Stimulated activated naive CD8-positive, alpha-beta T cell treated with anti-CD3 and anti-CD28 coated beads, Interleukin-15, Interleukin-2, amounts not matched to agents 100 ng/mL and 50 ng/mL, for 24 hours (primary cell): ENCODE measurements at regions not wholly inside any gene's neighbourhood (a gene's known extent, or its start where the extent isn't known, plus 50 kb on each side); places are given as distances from the start of the nearest gene placed in this dataset.

Source experiments
- H3K27ac Mint-ChIP-seq: one replicate; pipeline ENCODE4 v1.8.0; 2021; ENCODE audit warnings: mild to moderate bottlenecking, mixed read lengths
- H3K27me3 Mint-ChIP-seq: one replicate; pipeline ENCODE4 v1.8.0; 2021; ENCODE audit warnings: mixed read lengths
- H3K36me3 Mint-ChIP-seq: one replicate; pipeline ENCODE4 v1.8.0; 2021; ENCODE audit warnings: low read depth, mixed read lengths
- H3K4me1 Mint-ChIP-seq: one replicate; pipeline ENCODE4 v1.8.0; 2021; ENCODE audit warnings: low read depth, mixed read lengths
- H3K4me3 Mint-ChIP-seq: one replicate; pipeline ENCODE4 v1.8.0; 2021; ENCODE audit warnings: mild to moderate bottlenecking, mixed read lengths
- H3K9me3 Mint-ChIP-seq: one replicate; pipeline ENCODE4 v1.8.0; 2021; ENCODE audit warnings: mixed read lengths

DNA sequence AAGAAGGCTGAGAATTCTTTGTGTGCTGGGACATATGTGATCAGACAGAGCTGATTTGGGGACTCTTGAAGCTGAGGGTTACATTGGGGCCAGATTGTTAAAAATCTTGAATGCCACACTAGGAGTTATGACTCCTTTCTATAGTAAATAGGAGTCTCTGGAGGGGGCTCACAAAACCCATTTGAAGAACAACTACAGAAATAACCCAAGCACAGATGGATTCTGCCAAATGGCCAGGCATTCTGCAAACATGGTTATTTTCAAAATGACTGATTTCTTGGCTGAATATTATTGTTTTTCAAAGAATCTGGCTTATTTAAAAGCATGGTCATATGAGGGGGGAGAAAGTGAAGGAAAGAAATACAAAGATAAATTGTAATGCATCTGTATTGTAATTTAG lies 625.5 kb upstream of the TENM4 start:
- Mint-ChIP-seq H3K9me3 (peaks cover 9% of the 10 kb centered on the region), H3K27me3 (no peaks in the 10 kb centered on the region), H3K4me1 (no peaks in the 10 kb centered on the region), H3K36me3 (no peaks in the 10 kb centered on the region), H3K4me3 (no peak overlapping the region), H3K27ac (no peak overlapping the region)

DNA sequence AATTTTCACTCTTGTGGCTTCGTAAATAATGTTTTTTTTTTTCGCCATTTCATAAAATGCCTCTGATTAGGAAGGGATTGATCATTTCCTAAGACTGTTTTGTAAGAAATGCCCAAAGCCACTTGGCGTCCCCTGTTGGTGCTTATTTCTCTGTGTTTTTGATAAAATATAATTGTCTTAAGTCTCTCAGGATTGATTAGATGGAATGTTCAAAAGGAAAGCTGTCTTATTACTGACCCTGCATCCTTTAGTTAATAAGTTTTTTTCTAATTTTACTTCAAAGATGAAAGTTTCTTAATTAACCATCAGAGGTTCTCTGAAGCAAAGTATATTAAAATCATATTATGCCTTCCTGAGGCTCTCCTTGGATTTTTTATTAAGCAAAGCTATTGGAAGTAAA lies 624.3 kb upstream of the TENM4 start:
- Mint-ChIP-seq H3K4me3 (no peak overlapping the region), H3K4me1 (no peaks in the 10 kb centered on the region), H3K27ac (no peak overlapping the region), H3K27me3 (no peaks in the 10 kb centered on the region), H3K36me3 (no peaks in the 10 kb centered on the region), H3K9me3 (peaks cover 3% of the 10 kb centered on the region)

DNA sequence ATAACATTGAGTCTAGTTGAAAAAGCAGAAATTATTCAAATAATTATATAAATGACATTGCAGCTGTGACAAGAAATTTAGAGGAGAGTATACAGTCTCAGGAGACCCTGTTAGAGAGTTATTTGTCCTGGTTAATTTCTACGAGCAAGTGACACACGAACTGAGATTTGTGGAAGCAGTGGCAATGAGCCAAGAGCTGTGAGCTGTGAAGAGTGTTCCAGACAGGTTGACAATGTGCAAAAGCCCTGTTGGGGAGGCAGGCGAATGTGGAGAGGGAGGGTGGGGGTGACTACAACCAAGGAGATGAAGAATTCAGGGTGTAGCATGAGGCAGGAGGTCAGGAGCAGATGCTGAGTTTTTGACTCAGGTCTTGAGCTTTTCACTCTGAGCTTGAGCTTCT lies 620.2 kb upstream of the TENM4 start:
- Mint-ChIP-seq H3K4me1 (no peaks in the 10 kb centered on the region), H3K27me3 (no peaks in the 10 kb centered on the region), H3K27ac (no peak overlapping the region), H3K9me3 (peaks cover 3% of the 10 kb centered on the region), H3K4me3 (no peak overlapping the region), H3K36me3 (no peaks in the 10 kb centered on the region)

DNA sequence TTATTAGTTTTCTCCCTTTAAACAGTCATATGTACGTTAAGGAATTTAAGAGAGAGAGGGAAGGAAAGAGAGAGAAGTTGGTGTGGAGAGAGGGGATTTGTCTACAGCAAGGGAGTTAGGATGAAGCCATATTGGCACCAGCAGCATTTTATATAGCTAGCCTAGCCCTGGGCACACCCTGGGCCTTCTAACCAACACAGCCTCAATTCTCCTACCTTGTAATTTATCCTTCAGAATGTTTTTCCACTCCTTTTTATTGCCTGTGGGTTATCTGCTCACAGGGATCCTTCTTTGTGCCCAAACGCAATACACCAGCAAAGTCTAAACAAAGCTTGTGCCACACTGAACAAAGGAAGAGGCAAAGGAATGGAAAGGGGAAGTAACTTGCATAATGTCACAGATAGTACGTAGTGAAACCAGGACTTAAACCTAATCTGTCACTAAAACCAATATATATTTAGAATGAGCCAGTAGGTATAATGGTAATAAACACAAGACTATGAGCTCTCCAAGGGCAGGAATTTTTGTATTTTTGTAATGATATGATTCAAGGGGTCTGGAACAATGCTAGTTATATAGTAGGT lies 613.8 kb upstream of the TENM4 start:
- no peaks in the 10 kb centered on the region for H3K4me1 Mint-ChIP-seq
- no peak overlapping the region for H3K27ac Mint-ChIP-seq
- no peak overlapping the region for H3K4me3 Mint-ChIP-seq
- peaks cover under 1% of the 10 kb centered on the region for H3K9me3 Mint-ChIP-seq
- no peaks in the 10 kb centered on the region for H3K27me3 Mint-ChIP-seq
- no peaks in the 10 kb centered on the region for H3K36me3 Mint-ChIP-seq

DNA sequence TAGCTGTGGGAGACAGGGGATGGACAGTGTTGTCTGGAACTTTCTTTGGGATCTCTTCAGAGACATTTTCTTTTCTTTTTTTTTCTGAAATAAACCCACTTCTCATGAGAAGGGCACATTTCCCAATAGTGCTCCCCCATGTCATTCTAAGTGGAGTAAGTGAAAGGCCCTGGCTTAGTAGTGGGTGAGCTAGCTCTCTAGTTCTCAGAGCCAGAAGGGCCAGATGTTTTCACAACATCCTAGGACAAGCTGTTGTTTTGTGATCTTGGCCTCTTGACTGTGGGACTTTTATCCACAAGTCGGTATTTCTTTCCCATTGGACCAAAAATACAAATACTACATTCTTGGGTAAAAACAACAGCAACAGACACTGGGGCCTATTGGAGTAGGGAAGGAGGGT lies 607.7 kb upstream of the TENM4 start:
- no peaks in the 10 kb centered on the region for H3K4me1 Mint-ChIP-seq
- H3K9me3 Mint-ChIP-seq = peaks cover 12% of the 10 kb centered on the region
- H3K4me3 Mint-ChIP-seq = no peak overlapping the region
- H3K27ac Mint-ChIP-seq = no peak overlapping the region
- H3K36me3 Mint-ChIP-seq = no peaks in the 10 kb centered on the region
- H3K27me3 Mint-ChIP-seq = no peaks in the 10 kb centered on the region

DNA sequence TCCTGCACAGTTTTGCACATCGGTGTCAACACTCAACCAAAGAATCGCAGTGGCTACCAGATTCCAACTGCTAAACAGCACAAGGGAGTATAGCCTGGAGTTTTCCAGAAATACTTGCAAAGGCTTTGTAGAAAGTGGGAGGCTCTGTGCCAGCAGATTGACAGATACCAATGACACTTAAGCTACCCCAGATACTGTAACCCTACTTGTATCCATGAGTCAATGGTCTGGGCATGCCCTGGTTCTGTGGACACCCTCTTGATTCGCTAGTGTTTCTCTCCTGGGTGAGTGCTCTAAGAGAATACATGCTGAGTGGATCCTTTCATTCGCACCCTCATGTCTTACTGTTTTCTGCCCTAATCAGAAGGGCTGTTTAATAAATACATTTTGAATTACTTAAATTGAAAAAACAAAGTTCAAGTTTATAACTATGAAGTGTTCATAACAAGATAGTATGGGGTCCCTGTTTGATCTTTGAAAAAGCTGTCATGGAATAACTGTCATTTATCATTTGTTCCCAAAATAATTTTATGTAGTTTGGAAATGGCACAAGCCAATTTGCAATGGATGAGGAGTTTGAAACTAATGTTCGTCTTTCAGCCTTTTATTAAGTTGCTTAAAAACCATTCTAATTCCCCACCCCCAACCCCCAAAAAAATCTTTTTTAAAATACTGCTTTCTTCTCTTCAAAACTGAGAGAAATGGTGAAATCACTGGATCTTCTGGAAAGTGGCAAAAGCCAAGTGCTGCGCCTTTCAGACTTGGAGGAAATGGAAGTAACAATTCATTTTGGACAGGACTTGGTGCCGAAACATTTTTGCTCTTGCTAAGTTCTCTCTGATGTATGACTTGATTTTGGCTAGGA lies 600.5 kb upstream of the TENM4 start:
- Mint-ChIP-seq H3K36me3 (no peaks in the 10 kb centered on the region), H3K4me1 (no peaks in the 10 kb centered on the region), H3K4me3 (no peak overlapping the region), H3K27ac (no peak overlapping the region), H3K9me3 (peaks cover 11% of the 10 kb centered on the region), H3K27me3 (no peaks in the 10 kb centered on the region)

DNA sequence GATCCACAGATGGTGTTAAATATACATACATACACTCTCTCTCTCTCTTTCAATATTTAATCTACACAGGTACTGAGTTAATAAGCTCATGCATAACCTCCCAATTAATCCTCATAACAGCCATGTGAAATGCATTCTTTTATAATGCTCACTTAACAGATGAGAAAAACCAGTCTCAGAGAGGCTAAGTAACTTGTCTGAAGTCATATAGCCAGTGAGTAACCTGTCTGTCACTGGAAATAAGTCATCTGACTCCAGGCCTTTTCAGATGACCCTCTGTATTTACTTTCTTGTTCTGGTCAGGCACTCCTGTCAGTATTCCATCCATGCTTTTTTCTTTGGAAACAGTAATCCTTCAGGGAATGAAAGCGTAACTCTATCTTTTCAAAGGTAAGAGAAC lies 594.0 kb upstream of the TENM4 start:
- H3K4me3 Mint-ChIP-seq = no peak overlapping the region
- no peaks in the 10 kb centered on the region for H3K4me1 Mint-ChIP-seq
- H3K27me3 Mint-ChIP-seq = no peaks in the 10 kb centered on the region
- H3K9me3 Mint-ChIP-seq = peaks cover 5% of the 10 kb centered on the region
- H3K36me3 Mint-ChIP-seq = no peaks in the 10 kb centered on the region
- H3K27ac Mint-ChIP-seq = no peak overlapping the region

DNA sequence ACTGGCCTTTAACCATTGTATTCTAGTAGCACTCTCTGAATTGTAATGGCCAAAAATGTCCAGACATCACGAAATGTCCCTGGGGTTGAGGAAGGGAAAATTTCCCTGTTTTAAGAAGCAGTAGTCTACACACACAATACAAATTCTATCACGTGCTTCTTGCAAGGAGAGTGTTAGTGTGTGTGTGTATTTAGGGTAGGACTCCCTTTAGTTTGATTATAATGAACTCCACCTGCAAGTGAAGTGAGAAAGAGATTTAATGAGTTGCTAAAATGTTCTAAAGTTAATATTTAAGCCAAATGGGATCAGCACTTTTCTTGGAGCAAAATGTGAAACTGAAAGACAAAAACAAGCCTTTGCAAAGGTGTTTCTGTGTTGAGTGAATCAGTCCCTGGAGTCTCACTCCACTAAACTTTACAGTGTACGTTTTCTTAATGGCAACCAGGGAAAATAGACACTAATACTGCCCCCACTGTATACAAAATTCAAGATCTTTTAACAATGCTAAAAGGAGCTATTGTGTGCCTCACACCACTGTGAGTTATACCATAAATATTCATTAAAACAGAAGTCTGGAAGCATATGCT lies 590.3 kb upstream of the TENM4 start:
- no peak overlapping the region for H3K4me3 Mint-ChIP-seq
- H3K27ac Mint-ChIP-seq = no peak overlapping the region

DNA sequence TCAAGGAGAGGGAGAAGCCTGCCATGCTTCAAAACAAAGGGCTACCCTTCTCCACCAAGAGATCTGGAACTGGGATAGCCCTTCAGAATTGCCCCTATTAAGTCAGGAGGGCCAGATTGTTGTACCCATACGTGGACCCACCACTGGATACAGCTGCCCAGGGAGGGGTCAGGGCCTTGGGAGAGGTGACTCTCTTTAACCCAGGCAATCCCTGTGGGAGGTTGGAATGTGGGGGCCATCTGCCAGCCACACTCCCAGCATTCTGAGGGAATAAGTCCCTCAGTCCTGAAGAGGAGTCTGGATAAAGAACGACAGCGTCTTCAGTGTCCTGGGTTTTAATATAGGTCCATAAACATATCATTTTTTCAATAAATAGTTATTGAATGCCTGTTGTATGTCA lies 588.2 kb upstream of the TENM4 start:
- peaks cover 13% of the 10 kb centered on the region for H3K9me3 Mint-ChIP-seq
- H3K27ac Mint-ChIP-seq = no peak overlapping the region
- H3K36me3 Mint-ChIP-seq = no peaks in the 10 kb centered on the region
- no peaks in the 10 kb centered on the region for H3K4me1 Mint-ChIP-seq
- H3K27me3 Mint-ChIP-seq = no peaks in the 10 kb centered on the region
- H3K4me3 Mint-ChIP-seq = no peak overlapping the region

More for the DNA sequence above, 590.3 kb upstream of the TENM4 start:
- H3K27me3 Mint-ChIP-seq = no peaks in the 10 kb centered on the region
- H3K36me3 Mint-ChIP-seq = no peaks in the 10 kb centered on the region
- H3K9me3 Mint-ChIP-seq = peaks cover 5% of the 10 kb centered on the region
- no peaks in the 10 kb centered on the region for H3K4me1 Mint-ChIP-seq

DNA sequence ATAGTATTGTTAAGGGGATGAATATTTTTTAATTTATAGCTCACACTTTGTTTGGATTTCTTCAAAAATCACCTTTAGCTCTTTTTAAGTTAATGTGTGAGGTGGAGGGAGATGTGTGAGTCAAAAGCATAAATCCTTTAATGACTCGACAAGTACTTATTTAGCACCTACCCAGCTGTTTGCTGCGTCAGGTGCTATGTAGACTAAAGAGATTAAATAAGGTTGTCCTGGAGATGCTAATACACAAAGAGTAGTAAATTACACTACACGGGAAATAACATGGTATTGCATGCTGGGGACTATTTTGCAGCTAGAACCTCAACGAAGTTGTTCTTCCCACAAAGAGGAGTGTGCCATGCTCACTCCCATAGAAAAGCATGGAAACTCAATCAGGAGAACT lies 583.3 kb upstream of the TENM4 start:
- H3K27me3 Mint-ChIP-seq = no peaks in the 10 kb centered on the region
- H3K36me3 Mint-ChIP-seq = no peaks in the 10 kb centered on the region
- H3K9me3 Mint-ChIP-seq = peaks cover 11% of the 10 kb centered on the region
- no peak overlapping the region for H3K4me3 Mint-ChIP-seq
- no peak overlapping the region for H3K27ac Mint-ChIP-seq
- no peaks in the 10 kb centered on the region for H3K4me1 Mint-ChIP-seq

DNA sequence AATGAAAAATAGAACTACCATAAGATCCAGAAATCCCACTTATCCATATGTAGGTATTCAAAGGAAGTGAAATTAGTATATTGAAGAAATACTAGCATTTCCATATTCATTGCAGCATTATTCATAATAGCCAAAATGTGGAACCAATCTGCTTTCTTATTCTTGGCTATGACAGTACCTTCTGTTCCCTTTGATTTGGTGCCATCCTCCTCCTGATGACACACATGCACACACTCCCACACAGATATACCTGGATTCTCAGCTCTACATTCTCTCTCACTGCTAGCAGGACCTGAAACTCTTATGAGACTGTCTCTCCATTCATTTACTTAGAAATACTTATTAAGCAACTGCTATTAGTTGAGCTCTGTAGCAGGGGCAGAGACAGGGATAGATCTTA lies 582.6 kb upstream of the TENM4 start:
- Mint-ChIP-seq H3K27ac (no peak overlapping the region), H3K4me3 (no peak overlapping the region), H3K36me3 (no peaks in the 10 kb centered on the region), H3K9me3 (peaks cover 11% of the 10 kb centered on the region), H3K27me3 (no peaks in the 10 kb centered on the region), H3K4me1 (no peaks in the 10 kb centered on the region)

DNA sequence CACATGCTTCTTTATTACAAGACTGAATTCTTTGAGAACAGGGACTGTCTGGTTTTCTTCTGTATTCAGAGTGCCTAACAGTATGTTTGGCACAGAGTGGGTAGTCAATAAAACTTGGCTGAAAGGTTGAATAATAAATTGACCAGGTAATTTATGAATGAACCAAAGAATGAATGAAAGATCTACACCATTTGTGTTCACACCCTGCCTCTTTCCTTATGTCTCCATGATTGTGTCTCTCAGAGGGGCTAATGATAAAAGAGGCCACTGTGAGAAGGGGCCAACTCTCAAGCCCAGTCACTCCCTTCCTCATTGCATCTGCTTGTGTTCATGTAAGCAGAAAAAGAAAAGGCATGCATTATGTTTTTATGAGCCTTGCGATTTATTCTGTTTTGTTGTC lies 569.7 kb upstream of the TENM4 start:
- no peak overlapping the region for H3K27ac Mint-ChIP-seq
- H3K4me3 Mint-ChIP-seq = no peak overlapping the region
- H3K36me3 Mint-ChIP-seq = no peaks in the 10 kb centered on the region
- peaks cover 2% of the 10 kb centered on the region for H3K9me3 Mint-ChIP-seq
- H3K27me3 Mint-ChIP-seq = no peaks in the 10 kb centered on the region
- no peaks in the 10 kb centered on the region for H3K4me1 Mint-ChIP-seq

DNA sequence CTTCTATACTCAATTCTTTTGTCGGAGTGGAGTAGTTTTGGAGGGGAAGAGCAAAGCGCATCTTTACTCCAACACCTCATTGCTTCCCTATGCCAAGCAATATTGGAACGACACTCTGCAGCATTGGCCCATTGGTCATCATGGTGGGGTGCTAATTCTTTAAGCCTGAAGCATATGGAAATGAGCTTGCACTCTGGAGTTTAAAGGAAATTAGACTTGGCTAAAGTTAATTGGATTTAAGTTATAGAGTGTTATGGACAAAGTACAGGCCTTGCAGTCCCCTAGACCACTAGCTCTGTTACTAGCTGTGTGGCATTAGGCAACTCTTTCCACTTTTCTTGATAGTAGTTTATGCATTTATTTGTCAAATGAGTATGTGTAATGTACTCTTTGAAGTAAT lies 568.3 kb upstream of the TENM4 start:
- no peaks in the 10 kb centered on the region for H3K36me3 Mint-ChIP-seq
- no peaks in the 10 kb centered on the region for H3K27me3 Mint-ChIP-seq
- no peak overlapping the region for H3K27ac Mint-ChIP-seq
- H3K4me1 Mint-ChIP-seq = no peaks in the 10 kb centered on the region
- peaks cover 7% of the 10 kb centered on the region for H3K9me3 Mint-ChIP-seq
- H3K4me3 Mint-ChIP-seq = no peak overlapping the region

DNA sequence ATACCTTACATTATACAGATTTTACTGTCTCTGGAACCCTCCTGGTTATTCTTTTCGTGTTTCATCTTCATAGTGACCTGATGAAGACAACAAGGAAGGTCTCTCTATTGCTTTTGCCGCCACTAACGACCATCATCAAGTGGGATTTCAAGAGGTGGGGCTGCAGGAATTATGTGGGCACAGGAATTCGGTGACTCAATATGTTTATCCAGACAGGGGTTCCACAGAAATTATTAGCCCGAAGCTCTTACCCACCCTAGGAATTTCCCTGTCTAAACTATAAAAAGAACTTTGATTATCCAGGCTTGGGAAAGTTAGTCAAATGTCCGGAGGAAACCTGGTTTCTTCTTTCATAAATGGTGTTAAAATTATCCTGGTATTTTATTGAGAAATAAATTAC lies 566.8 kb upstream of the TENM4 start:
- H3K4me3 Mint-ChIP-seq = no peak overlapping the region
- no peaks in the 10 kb centered on the region for H3K36me3 Mint-ChIP-seq
- H3K9me3 Mint-ChIP-seq = peaks cover 7% of the 10 kb centered on the region
- no peak overlapping the region for H3K27ac Mint-ChIP-seq
- H3K27me3 Mint-ChIP-seq = no peaks in the 10 kb centered on the region
- H3K4me1 Mint-ChIP-seq = no peaks in the 10 kb centered on the region

DNA sequence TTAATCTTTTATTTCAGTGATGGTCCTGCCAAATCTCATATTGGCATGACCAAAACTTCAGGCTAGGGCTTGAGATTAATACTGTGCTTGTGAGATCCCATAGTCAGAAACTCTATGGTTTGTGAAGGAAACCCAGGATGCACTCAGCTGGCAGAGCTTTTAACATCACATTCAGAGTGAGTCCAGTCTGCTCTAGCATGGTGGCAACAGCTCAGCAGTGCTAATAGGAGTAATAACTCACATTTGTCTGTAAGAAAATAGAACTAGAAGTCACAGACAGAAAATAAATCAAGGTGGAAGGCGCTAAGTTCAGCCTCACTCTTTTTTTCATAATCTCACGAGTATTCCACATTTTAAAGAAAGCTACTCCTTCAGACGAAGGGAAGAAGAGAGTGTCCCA lies 549.3 kb upstream of the TENM4 start:
- Mint-ChIP-seq H3K27ac (no peak overlapping the region), H3K4me1 (no peaks in the 10 kb centered on the region), H3K36me3 (no peaks in the 10 kb centered on the region), H3K4me3 (no peak overlapping the region), H3K27me3 (no peaks in the 10 kb centered on the region), H3K9me3 (peaks cover 7% of the 10 kb centered on the region)
